GM23248 (cell line): ENCODE measurements at regions not wholly inside any gene's neighbourhood (a gene's known extent, or its start where the extent isn't known, plus 50 kb on each side); places are given as distances from the start of the nearest gene placed in this dataset.

Source experiments
- EZH2 ChIP-seq: fragments of 200-600 bp; sonication (generic); IDR thresholded peaks from 2 replicates; pipeline ENCODE4 v1.6.1; 2018; ENCODE audit warnings: antibody characterized with exemption, mild to moderate bottlenecking; ENCODE audit not compliant: insufficient read depth, poor library complexity, severe bottlenecking
- EZH2phosphoT487 ChIP-seq: fragments of 200-600 bp; sonication (generic); IDR thresholded peaks from 2 replicates; pipeline ENCODE4 v1.6.1; 2018; ENCODE audit warnings: antibody characterized with exemption, moderate library complexity, mild to moderate bottlenecking, low read depth; ENCODE audit not compliant: insufficient read depth

GRCh38 chr5:108655750-108656450, 91.8 kb upstream of the FER start:
- TF ChIP-seq EZH2: no peak
- TF ChIP-seq EZH2phosphoT487: no peak
